ENCODE measurements at regions not wholly inside any gene's neighbourhood (a gene's known extent, or its start where the extent isn't known, plus 50 kb on each side); places are given as distances from the start of the nearest gene placed in this dataset.

DNA sequence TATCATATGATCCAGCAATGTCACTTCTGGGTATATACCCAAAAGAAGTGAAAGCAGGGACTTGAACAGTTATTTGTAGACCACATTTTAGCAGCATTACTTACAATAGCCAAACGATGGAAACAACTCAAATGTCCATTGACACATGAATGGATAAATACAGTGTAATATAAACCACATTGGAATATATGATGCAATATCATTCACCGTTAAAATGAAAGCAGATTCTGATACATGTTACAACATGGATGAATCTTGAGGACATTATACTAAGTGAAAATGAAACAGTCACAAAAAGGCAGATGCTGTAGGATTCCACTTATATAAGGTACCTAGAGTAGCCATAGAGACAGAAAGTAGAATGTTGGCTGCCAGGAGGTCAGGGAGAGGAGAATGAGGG is 130.5 kb upstream of the SMAD1 start:
- Histone ChIP-seq H3K9me3 (no peaks in the 10 kb centered on the region), H3K4me1 (no peaks in the 10 kb centered on the region), H3K4me3 (no peak overlapping the region), H3K27ac (replicated peaks in 1 of 4) (no peak overlapping the region), H3K27me3 (no peaks in the 10 kb centered on the region), H3K36me3 (no peaks in the 10 kb centered on the region)
- WGBS = 77% methylated on average over 2 of the region's 2 CpGs
- DNase-seq (ENCODE audit: extremely low spot score) = no peak
- TF ChIP-seq, protein P1, sequence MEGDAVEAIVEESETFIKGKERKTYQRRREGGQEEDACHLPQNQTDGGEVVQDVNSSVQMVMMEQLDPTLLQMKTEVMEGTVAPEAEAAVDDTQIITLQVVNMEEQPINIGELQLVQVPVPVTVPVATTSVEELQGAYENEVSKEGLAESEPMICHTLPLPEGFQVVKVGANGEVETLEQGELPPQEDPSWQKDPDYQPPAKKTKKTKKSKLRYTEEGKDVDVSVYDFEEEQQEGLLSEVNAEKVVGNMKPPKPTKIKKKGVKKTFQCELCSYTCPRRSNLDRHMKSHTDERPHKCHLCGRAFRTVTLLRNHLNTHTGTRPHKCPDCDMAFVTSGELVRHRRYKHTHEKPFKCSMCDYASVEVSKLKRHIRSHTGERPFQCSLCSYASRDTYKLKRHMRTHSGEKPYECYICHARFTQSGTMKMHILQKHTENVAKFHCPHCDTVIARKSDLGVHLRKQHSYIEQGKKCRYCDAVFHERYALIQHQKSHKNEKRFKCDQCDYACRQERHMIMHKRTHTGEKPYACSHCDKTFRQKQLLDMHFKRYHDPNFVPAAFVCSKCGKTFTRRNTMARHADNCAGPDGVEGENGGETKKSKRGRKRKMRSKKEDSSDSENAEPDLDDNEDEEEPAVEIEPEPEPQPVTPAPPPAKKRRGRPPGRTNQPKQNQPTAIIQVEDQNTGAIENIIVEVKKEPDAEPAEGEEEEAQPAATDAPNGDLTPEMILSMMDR (IDR thresholded peaks at IDR 0.05) = no peak
- TF ChIP-seq POLR2A (IDR thresholded peaks at IDR 0.05; ENCODE audit: low read depth) (no peak), EP300 (IDR thresholded peaks at IDR 0.05) (no peak), POLR2AphosphoS5 (IDR thresholded peaks at IDR 0.05) (no peak)
- intact Hi-C loops (cut with DNase I) = no loop called here

DNA sequence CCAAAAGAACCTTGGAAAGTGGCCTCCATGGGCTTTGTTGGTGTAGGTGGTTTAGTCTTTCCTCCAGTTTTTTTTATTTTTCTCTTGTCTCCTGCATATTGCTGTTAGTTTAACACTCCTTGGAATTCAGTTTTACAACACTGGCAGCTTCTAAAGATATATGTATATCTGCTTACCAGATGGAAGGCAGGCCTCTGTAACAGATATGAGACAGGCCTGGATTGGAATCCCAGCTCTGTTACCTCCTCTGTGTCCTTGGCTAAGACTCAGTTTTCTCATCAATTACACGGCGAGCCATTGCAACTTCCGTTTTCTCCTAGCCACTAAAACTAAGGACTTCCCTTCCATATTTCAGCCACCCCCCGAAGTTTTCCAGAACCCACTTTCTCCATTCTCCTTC is 133.4 kb upstream of the SMAD1 start:
- no peaks in the 10 kb centered on the region for H3K4me1 ChIP-seq
- H3K36me3 ChIP-seq = no peaks in the 10 kb centered on the region
- 79% methylated on average over 4 of the region's 4 CpGs for WGBS
- intact Hi-C loops (cut with DNase I) = no loop called here
- no peaks in the 10 kb centered on the region for H3K9me3 ChIP-seq
- H3K27ac ChIP-seq (replicated peaks in 1 of 4) = no peak overlapping the region
- no peaks in the 10 kb centered on the region for H3K27me3 ChIP-seq
- no peak overlapping the region for H3K4me3 ChIP-seq
- TF ChIP-seq POLR2A (IDR thresholded peaks at IDR 0.05; ENCODE audit: low read depth) = no peak
- TF ChIP-seq EP300 (IDR thresholded peaks at IDR 0.05) = no peak
- no peak for TF ChIP-seq POLR2AphosphoS5 (IDR thresholded peaks at IDR 0.05)
- TF ChIP-seq, protein P1 (IDR thresholded peaks at IDR 0.05) = no peak
- DNase-seq (ENCODE audit: extremely low spot score) = no peak

DNA sequence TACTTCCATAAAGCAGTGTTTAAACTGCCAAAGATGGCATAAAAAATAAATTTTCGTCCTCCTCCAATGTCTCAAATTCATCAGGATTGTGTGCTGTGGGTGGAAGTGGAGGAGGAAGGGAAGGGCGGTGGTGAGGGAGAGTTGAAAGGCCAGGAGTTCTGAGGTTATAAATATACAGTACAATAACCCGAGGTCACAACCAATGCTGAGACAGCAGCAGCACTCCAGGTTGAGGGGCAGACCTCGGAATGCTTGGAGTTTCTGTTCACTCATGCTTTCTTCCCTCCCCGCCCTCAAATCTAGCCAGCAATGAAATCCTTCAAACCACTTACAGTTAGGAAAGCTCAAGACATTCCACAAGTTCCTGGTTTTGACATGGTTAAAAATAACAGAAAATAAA is 134.0 kb upstream of the SMAD1 start:
- H3K27me3 ChIP-seq = no peaks in the 10 kb centered on the region
- no peaks in the 10 kb centered on the region for H3K4me1 ChIP-seq
- H3K27ac ChIP-seq (replicated peaks in 1 of 4) = no peak overlapping the region
- WGBS = 52% methylated on average over 5 of the region's 5 CpGs
- TF ChIP-seq POLR2AphosphoS5 (IDR thresholded peaks at IDR 0.05) (no peak), POLR2A (IDR thresholded peaks at IDR 0.05; ENCODE audit: low read depth) (no peak), EP300 (IDR thresholded peaks at IDR 0.05) (no peak)
- TF ChIP-seq, protein P1 (IDR thresholded peaks at IDR 0.05) = no peak
- no peak overlapping the region for H3K4me3 ChIP-seq
- no peaks in the 10 kb centered on the region for H3K9me3 ChIP-seq
- no peak for DNase-seq (ENCODE audit: extremely low spot score)
- no peaks in the 10 kb centered on the region for H3K36me3 ChIP-seq
- intact Hi-C loops (cut with DNase I) = no loop called here

DNA sequence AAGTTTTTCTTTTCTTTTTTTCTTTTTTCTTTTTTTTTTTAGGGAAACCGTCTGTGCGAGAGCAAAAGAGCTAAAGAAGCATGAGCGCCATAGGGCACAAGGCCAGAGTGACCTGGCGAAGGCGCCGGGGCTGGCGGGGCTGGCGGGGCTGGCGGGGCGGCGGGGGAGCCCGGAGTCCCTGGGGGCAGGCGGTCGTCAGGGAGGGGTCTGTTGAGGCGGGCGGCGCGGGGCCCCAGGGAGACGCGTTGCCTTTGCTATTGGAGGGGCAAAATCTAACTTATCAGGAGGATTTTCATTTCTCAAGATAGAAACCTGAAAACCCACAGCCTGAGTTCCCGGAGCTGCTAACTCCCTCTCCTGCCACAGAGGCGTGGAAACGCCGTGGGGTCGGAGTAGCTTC is 135.6 kb upstream of the SMAD1 start:
- no peaks in the 10 kb centered on the region for H3K9me3 ChIP-seq
- intact Hi-C loops (cut with DNase I) = no loop called here
- no peak overlapping the region for H3K27ac ChIP-seq (replicated peaks in 1 of 4)
- no peak for DNase-seq (ENCODE audit: extremely low spot score)
- no peaks in the 10 kb centered on the region for H3K27me3 ChIP-seq
- no peaks in the 10 kb centered on the region for H3K36me3 ChIP-seq
- TF ChIP-seq EP300 (IDR thresholded peaks at IDR 0.05) (no peak), POLR2A (IDR thresholded peaks at IDR 0.05; ENCODE audit: low read depth) (no peak), POLR2AphosphoS5 (IDR thresholded peaks at IDR 0.05) (no peak)
- TF ChIP-seq, protein P1 (IDR thresholded peaks at IDR 0.05) = no peak
- H3K4me3 ChIP-seq = no peak overlapping the region
- H3K4me1 ChIP-seq = no peaks in the 10 kb centered on the region
- WGBS = 96% methylated on average over 24 of the region's 25 CpGs

DNA sequence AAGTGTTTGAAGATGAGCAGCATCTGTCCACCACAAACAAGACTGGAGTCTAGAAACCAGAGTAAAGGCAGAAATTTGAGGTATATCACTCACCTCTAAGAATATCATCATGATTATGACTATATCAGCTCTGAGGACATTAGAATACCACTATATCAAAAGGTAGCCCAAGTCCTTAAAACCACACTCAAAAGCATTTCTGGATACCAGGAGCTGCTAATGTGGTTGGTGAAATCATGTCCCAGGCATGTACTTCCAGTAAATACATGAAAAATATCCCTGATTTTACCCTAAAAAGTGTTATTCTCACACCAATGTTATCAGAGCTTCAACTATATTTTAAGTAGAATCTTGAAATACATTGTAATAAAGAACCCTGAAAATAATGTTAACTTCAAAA is 136.3 kb upstream of the SMAD1 start:
- DNase-seq (ENCODE audit: extremely low spot score) = no peak
- Histone ChIP-seq H3K4me3 (no peak overlapping the region), H3K9me3 (no peaks in the 10 kb centered on the region), H3K36me3 (no peaks in the 10 kb centered on the region), H3K4me1 (no peaks in the 10 kb centered on the region), H3K27me3 (no peaks in the 10 kb centered on the region), H3K27ac (replicated peaks in 1 of 4) (no peak overlapping the region)
- TF ChIP-seq EP300 (IDR thresholded peaks at IDR 0.05) (no peak), POLR2A (IDR thresholded peaks at IDR 0.05; ENCODE audit: low read depth) (no peak), POLR2AphosphoS5 (IDR thresholded peaks at IDR 0.05) (no peak)
- TF ChIP-seq, protein P1 (IDR thresholded peaks at IDR 0.05) = no peak
- intact Hi-C loops (cut with DNase I) = no loop called here
